Tibial nerve (tissue), 3 donors: ENCODE measurements at regions not wholly inside any gene's neighbourhood (a gene's known extent, or its start where the extent isn't known, plus 50 kb on each side); places are given as distances from the start of the nearest gene placed in this dataset.

ENCODE experiments used
- POLR2A ChIP-seq, 2 donors: fragments of 450-650 bp; IDR thresholded peaks; one replicate each; pipeline ENCODE4 v1.6.1; 2017; ENCODE audit warnings: antibody characterized with exemption in 2 of 2, mild to moderate bottlenecking in 2 of 2, moderate library complexity in 2 of 2
- TF ChIP-seq, protein P1 (sequence below), 5 experiments: fragments of 200-600 bp in 3 of 5; fragments of 450-650 bp in 2 of 5; sonication (generic) in 3 of 5; IDR thresholded peaks; one replicate each; pipeline ENCODE4 v1.5.1; 2016 to 2019; ENCODE audit warnings: antibody characterized with exemption in 5 of 5, mild to moderate bottlenecking in 3 of 5, moderate library complexity in 2 of 5

DNA sequence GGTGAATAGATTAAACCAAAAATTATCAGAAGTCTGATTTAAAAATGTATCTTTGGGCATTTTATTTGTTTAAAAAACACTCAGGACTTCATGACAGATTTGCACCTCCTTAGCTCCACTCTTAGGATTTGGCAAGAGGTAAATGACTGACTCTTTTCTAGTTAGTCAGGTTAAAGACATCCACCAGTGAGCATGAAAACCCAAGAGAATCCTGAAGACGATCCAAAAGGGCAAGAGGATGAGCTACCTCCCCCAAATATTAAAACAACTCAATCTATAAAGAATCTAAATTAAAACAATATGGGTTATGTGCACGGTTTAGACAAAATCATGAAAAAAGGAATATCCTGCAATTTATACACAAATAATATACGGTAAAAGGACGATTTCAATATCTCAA lies 89.4 kb upstream of the OPRM1 start:
- TF ChIP-seq, protein P1, sequence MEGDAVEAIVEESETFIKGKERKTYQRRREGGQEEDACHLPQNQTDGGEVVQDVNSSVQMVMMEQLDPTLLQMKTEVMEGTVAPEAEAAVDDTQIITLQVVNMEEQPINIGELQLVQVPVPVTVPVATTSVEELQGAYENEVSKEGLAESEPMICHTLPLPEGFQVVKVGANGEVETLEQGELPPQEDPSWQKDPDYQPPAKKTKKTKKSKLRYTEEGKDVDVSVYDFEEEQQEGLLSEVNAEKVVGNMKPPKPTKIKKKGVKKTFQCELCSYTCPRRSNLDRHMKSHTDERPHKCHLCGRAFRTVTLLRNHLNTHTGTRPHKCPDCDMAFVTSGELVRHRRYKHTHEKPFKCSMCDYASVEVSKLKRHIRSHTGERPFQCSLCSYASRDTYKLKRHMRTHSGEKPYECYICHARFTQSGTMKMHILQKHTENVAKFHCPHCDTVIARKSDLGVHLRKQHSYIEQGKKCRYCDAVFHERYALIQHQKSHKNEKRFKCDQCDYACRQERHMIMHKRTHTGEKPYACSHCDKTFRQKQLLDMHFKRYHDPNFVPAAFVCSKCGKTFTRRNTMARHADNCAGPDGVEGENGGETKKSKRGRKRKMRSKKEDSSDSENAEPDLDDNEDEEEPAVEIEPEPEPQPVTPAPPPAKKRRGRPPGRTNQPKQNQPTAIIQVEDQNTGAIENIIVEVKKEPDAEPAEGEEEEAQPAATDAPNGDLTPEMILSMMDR (IDR thresholded peaks at IDR 0.05), result no peak
- no peak for TF ChIP-seq POLR2A (IDR thresholded peaks at IDR 0.05)
